HG03064 (cell line): ENCODE measurements at regions not wholly inside any gene's neighbourhood (a gene's known extent, or its start where the extent isn't known, plus 50 kb on each side); places are given as distances from the start of the nearest gene placed in this dataset.
"Not testable (repeated sequence)": the region's sequence is repeated elsewhere in the genome, so short reads cannot be mapped to it uniquely, and the experiment has no call there.

ENCODE experiments used
- ATAC-seq: cut with Tn5 transposase; IDR thresholded peaks from one replicate; pipeline ENCODE4 v1.9.1; 2021; ENCODE audit warnings: low read depth; ENCODE audit not compliant: unreplicated experiment

- ATAC-seq: no peak
These were observed 98.5 kb upstream of the SLC25A33 start for GRCh38 chr1:9440763-9441194.

GRCh38 chr1:9441451-9442133 lies 97.7 kb upstream of the SLC25A33 start:
- no peak for ATAC-seq

GRCh38 chr1:9442278-9442846 lies 96.9 kb upstream of the SLC25A33 start:
- ATAC-seq: no peak

- no peak for ATAC-seq
These were observed 96.3 kb upstream of the SLC25A33 start for GRCh38 chr1:9442986-9443385.

- no peak for ATAC-seq
These were observed 95.3 kb upstream of the SLC25A33 start for GRCh38 chr1:9443913-9444445.

GRCh38 chr1:9444532-9444931 lies 94.7 kb upstream of the SLC25A33 start:
- no peak for ATAC-seq

GRCh38 chr1:9445081-9445480 lies 94.2 kb upstream of the SLC25A33 start:
- ATAC-seq: not testable (repeated sequence)

GRCh38 chr1:9447215-9447960 lies 91.9 kb upstream of the SLC25A33 start:
- no peak for ATAC-seq

- ATAC-seq: no peak
These were observed 90.8 kb upstream of the SLC25A33 start for GRCh38 chr1:9448132-9449109.

- no peak for ATAC-seq
These were observed 90.1 kb upstream of the SLC25A33 start for GRCh38 chr1:9449110-9449627.

GRCh38 chr1:9449976-9450696 lies 89.1 kb upstream of the SLC25A33 start:
- no peak for ATAC-seq

GRCh38 chr1:9451081-9451480 lies 88.2 kb upstream of the SLC25A33 start:
- no peak for ATAC-seq

GRCh38 chr1:9452516-9453140 lies 86.6 kb upstream of the SLC25A33 start:
- ATAC-seq: no peak

GRCh38 chr1:9453375-9453774 lies 85.9 kb upstream of the SLC25A33 start:
- no peak for ATAC-seq

GRCh38 chr1:9453779-9454418 lies 85.4 kb upstream of the SLC25A33 start:
- ATAC-seq: no peak

- ATAC-seq: no peak
These were observed 84.7 kb upstream of the SLC25A33 start for GRCh38 chr1:9454494-9455066.

GRCh38 chr1:9455487-9456234 lies 83.6 kb upstream of the SLC25A33 start:
- ATAC-seq: no peak

GRCh38 chr1:9456833-9457232 lies 82.4 kb upstream of the SLC25A33 start:
- no peak for ATAC-seq
